Neural progenitor cell (in vitro differentiated cells): ENCODE measurements at regions not wholly inside any gene's neighbourhood (a gene's known extent, or its start where the extent isn't known, plus 50 kb on each side); places are given as distances from the start of the nearest gene placed in this dataset.

Experiments used
- DNase-seq: peaks from one replicate; pipeline ENCODE4 v3.0.0-alpha.2; 2016; ENCODE audit warnings: low spot score
- H2AFZ ChIP-seq: fragments of 200-600 bp; sonication (generic); replicated peaks from 2 replicates; pipeline ENCODE4 v1.6.1; 2016; ENCODE audit warnings: antibody characterized with exemption
- H3F3A ChIP-seq: fragments of 200-600 bp; sonication (generic); 2 replicates; pipeline ENCODE4 v1.6.1; 2016; ENCODE audit warnings: antibody characterized with exemption, low read depth
- H3K27ac ChIP-seq: fragments of 200-600 bp; sonication (generic); 2 replicates; pipeline ENCODE4 v1.5.1; 2016; ENCODE audit warnings: mild to moderate bottlenecking
- H3K27me3 ChIP-seq: fragments of 200-600 bp; sonication (generic); 2 replicates; pipeline ENCODE4 v1.6.1; 2016; ENCODE audit warnings: mild to moderate bottlenecking, moderate library complexity
- H3K36me3 ChIP-seq: fragments of 200-600 bp; sonication (generic); 2 replicates; pipeline ENCODE4 v1.5.1; 2016
- H3K4me1 ChIP-seq: fragments of 200-600 bp; sonication (generic); 2 replicates; pipeline ENCODE4 v1.6.1; 2016; ENCODE audit warnings: mixed run types
- H3K4me2 ChIP-seq: fragments of 200-600 bp; sonication (generic); 2 replicates; pipeline ENCODE4 v1.6.1; 2016
- H3K4me3 ChIP-seq: fragments of 200-600 bp; sonication (generic); 2 replicates; pipeline ENCODE4 v1.5.1; 2016
- H3K79me2 ChIP-seq: fragments of 200-600 bp; sonication (generic); 2 replicates; pipeline ENCODE4 v1.6.1; 2016; ENCODE audit warnings: low read depth
- H3K9ac ChIP-seq: fragments of 200-600 bp; sonication (generic); 2 replicates; pipeline ENCODE4 v1.6.1; 2016
- H3K9me3 ChIP-seq: fragments of 200-600 bp; sonication (generic); 2 replicates; pipeline ENCODE4 v1.5.1; 2016; ENCODE audit warnings: low read depth
- H4K20me1 ChIP-seq: fragments of 200-600 bp; sonication (generic); 2 replicates; pipeline ENCODE4 v1.6.1; 2016; ENCODE audit warnings: low read depth
- H3K27ac Mint-ChIP-seq: 3 replicates; pipeline ENCODE4 v1.8.0; 2021; ENCODE audit warnings: mixed read lengths
- H3K27me3 Mint-ChIP-seq: 2 replicates; pipeline ENCODE4 v1.8.0; 2022; ENCODE audit warnings: low read depth, mild to moderate bottlenecking, inconsistent platforms, moderate library complexity, mixed read lengths; ENCODE audit not compliant: insufficient read depth
- H3K36me3 Mint-ChIP-seq: 3 replicates; pipeline ENCODE4 v1.8.0; 2021; ENCODE audit warnings: mixed read lengths
- H3K4me1 Mint-ChIP-seq: 3 replicates; pipeline ENCODE4 v1.8.0; 2021; ENCODE audit warnings: mixed read lengths
- H3K4me3 Mint-ChIP-seq: 3 replicates; pipeline ENCODE4 v1.8.0; 2021; ENCODE audit warnings: mild to moderate bottlenecking, moderate library complexity, mixed read lengths
- H3K9me3 Mint-ChIP-seq: 3 replicates; pipeline ENCODE4 v1.8.0; 2020; ENCODE audit warnings: mixed read lengths
- CTCF ChIP-seq: fragments of 200-600 bp; sonication (generic); IDR thresholded peaks from 2 replicates; pipeline ENCODE4 v1.5.1; 2017; ENCODE audit warnings: antibody characterized with exemption, mild to moderate bottlenecking
- EZH2 ChIP-seq: fragments of 200-600 bp; sonication (generic); IDR thresholded peaks from 2 replicates; pipeline ENCODE4 v1.6.1; 2017; ENCODE audit warnings: antibody characterized with exemption, mild to moderate bottlenecking, moderate library complexity
- EZH2phosphoT487 ChIP-seq: fragments of 200-600 bp; sonication (generic); IDR thresholded peaks from 2 replicates; pipeline ENCODE4 v1.6.1; 2017; ENCODE audit warnings: antibody characterized with exemption

GRCh38 chr6:56756791-56757587, 114.3 kb upstream of the DST start:
- Histone ChIP-seq H3K27me3 (no peaks in the 10 kb centered on the region), H3K9me3 (no peaks in the 10 kb centered on the region), H4K20me1 (peaks cover 62% of the 10 kb centered on the region), H2AFZ (no peak overlapping the region), H3K9ac (no peak overlapping the region), H3K4me3 (no peak overlapping the region), H3K36me3 (no peaks in the 10 kb centered on the region), H3K79me2 (peaks cover 98% of the 10 kb centered on the region), H3F3A (peaks cover 31% of the 10 kb centered on the region), H3K4me1 (peaks cover 66% of the 10 kb centered on the region), H3K4me2 (peak overlapping the region; percentile 22), H3K27ac (no peak overlapping the region)
- DNase-seq, result no peak
- no peaks in the 10 kb centered on the region for H3K36me3 Mint-ChIP-seq
- H3K4me1 Mint-ChIP-seq, result peaks cover 72% of the 10 kb centered on the region
- H3K9me3 Mint-ChIP-seq, result no peaks in the 10 kb centered on the region
- H3K4me3 Mint-ChIP-seq, result no peak overlapping the region
- TF ChIP-seq EZH2phosphoT487 (no peak), EZH2 (no peak), CTCF (no peak)
- no peaks in the 10 kb centered on the region for H3K27me3 Mint-ChIP-seq
- no peak overlapping the region for H3K27ac Mint-ChIP-seq

GRCh38 chr6:56756219-56756789, 113.6 kb upstream of the DST start:
- no peaks in the 10 kb centered on the region for H3K9me3 Mint-ChIP-seq
- H3K4me1 Mint-ChIP-seq, result peaks cover 77% of the 10 kb centered on the region
- TF ChIP-seq EZH2phosphoT487 (no peak), CTCF (no peak), EZH2 (no peak)
- Histone ChIP-seq H3K36me3 (no peaks in the 10 kb centered on the region), H3K27me3 (no peaks in the 10 kb centered on the region), H3F3A (peaks cover 31% of the 10 kb centered on the region), H3K4me1 (peaks cover 73% of the 10 kb centered on the region), H3K9me3 (no peaks in the 10 kb centered on the region), H3K4me3 (no peak overlapping the region), H3K9ac (no peak overlapping the region), H4K20me1 (peaks cover 68% of the 10 kb centered on the region), H3K79me2 (peaks cover 98% of the 10 kb centered on the region), H3K27ac (no peak overlapping the region), H3K4me2 (no peak overlapping the region), H2AFZ (no peak overlapping the region)
- no peaks in the 10 kb centered on the region for H3K36me3 Mint-ChIP-seq
- DNase-seq, result no peak
- H3K4me3 Mint-ChIP-seq, result no peak overlapping the region
- H3K27ac Mint-ChIP-seq, result peak overlapping the region; percentile 70
- H3K27me3 Mint-ChIP-seq, result no peaks in the 10 kb centered on the region

- H3F3A ChIP-seq, result peaks cover 19% of the 10 kb centered on the region
- Mint-ChIP-seq H3K9me3 (no peaks in the 10 kb centered on the region), H3K27me3 (no peaks in the 10 kb centered on the region), H3K36me3 (no peaks in the 10 kb centered on the region), H3K4me3 (no peak overlapping the region), H3K27ac (no peak overlapping the region), H3K4me1 (peaks cover 76% of the 10 kb centered on the region)
- H3K79me2 ChIP-seq, result peaks cover 98% of the 10 kb centered on the region
- H3K4me1 ChIP-seq, result peaks cover 69% of the 10 kb centered on the region
- H3K4me3 ChIP-seq, result no peak overlapping the region
- no peaks in the 10 kb centered on the region for H3K27me3 ChIP-seq
- H2AFZ ChIP-seq, result no peak overlapping the region
- peaks cover 56% of the 10 kb centered on the region for H4K20me1 ChIP-seq
- TF ChIP-seq EZH2phosphoT487, result no peak
- no peak for TF ChIP-seq EZH2
- no peak for TF ChIP-seq CTCF
- no peaks in the 10 kb centered on the region for H3K36me3 ChIP-seq
- no peak for DNase-seq
- no peak overlapping the region for H3K4me2 ChIP-seq
- no peak overlapping the region for H3K27ac ChIP-seq
- H3K9ac ChIP-seq, result no peak overlapping the region
- no peaks in the 10 kb centered on the region for H3K9me3 ChIP-seq
These were observed 112.4 kb upstream of the DST start for GRCh38 chr6:56755040-56755439.
